Kidney epithelial cell (primary cell): ENCODE measurements at regions not wholly inside any gene's neighbourhood (a gene's known extent, or its start where the extent isn't known, plus 50 kb on each side); places are given as distances from the start of the nearest gene placed in this dataset.

Experiments
- DNase-seq: peaks from one replicate; pipeline ENCODE4 v3.0.0-alpha.2; 2010; ENCODE audit warnings: low read depth
- H3K27me3 ChIP-seq: 2 replicates; pipeline ENCODE4 v1.6.0; 2011; ENCODE audit warnings: low read length; ENCODE audit not compliant: control insufficient read depth, insufficient read depth
- H3K36me3 ChIP-seq: 2 replicates; pipeline ENCODE4 v1.5.1; 2011; ENCODE audit warnings: low read length; ENCODE audit not compliant: control insufficient read depth, insufficient read depth
- H3K4me3 ChIP-seq: 2 replicates; pipeline ENCODE4 v1.5.1; 2011; ENCODE audit warnings: low read depth, mild to moderate bottlenecking, control low read depth, low read length
- TF ChIP-seq, protein P1 (sequence below): IDR thresholded peaks from 2 replicates; pipeline ENCODE4 v1.5.1; 2011; ENCODE audit warnings: mild to moderate bottlenecking, moderate library complexity, low read length, control low read depth, inconsistent platforms; ENCODE audit not compliant: insufficient read depth, poor library complexity, severe bottlenecking

DNA sequence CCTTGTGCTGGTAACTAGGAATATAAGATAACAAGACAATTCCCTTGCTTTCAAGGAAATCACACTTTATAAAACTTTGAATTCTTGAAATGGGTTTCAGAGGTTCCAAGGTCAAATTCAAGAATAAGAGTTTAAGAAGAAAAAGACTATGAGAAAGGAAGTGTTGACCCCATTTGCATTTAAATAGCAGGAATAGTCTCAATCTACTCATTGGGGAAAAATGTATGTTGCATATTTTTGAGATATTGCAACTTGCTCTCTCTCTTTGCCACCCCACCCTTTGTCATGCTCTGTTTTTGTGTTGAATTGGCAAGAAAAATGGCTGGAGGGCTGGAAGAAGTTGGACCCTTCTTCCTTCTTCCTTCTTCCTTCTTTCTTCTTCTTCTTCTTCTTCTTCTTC lies 699.2 kb downstream of the TUSC7 start:
- Histone ChIP-seq H3K36me3 (no peaks in the 10 kb centered on the region), H3K27me3 (no peaks in the 10 kb centered on the region), H3K4me3 (no peak overlapping the region)
- TF ChIP-seq, protein P1, sequence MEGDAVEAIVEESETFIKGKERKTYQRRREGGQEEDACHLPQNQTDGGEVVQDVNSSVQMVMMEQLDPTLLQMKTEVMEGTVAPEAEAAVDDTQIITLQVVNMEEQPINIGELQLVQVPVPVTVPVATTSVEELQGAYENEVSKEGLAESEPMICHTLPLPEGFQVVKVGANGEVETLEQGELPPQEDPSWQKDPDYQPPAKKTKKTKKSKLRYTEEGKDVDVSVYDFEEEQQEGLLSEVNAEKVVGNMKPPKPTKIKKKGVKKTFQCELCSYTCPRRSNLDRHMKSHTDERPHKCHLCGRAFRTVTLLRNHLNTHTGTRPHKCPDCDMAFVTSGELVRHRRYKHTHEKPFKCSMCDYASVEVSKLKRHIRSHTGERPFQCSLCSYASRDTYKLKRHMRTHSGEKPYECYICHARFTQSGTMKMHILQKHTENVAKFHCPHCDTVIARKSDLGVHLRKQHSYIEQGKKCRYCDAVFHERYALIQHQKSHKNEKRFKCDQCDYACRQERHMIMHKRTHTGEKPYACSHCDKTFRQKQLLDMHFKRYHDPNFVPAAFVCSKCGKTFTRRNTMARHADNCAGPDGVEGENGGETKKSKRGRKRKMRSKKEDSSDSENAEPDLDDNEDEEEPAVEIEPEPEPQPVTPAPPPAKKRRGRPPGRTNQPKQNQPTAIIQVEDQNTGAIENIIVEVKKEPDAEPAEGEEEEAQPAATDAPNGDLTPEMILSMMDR = no peak
- no peak for DNase-seq

DNA sequence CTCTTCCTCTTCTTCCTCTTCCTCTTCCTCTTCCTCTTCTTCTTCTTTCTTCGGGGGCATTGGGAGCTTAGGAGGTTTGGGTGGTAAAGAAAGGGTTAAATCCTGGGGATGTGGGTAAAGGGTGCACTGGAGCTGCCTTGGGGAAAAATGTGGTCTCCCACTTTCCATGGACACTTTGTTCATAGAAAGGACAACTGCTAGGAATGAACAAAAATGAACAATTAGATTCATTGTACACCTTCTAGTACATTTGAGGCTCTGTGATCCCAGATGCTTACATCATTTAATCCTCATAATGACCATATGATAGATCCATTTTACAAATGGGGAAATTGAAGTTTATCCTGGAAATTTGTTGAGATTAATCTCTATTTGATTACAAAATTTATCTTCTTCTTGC lies 699.7 kb downstream of the TUSC7 start:
- TF ChIP-seq, protein P1 = no peak
- DNase-seq = no peak
- Histone ChIP-seq H3K4me3 (no peak overlapping the region), H3K36me3 (no peaks in the 10 kb centered on the region), H3K27me3 (no peaks in the 10 kb centered on the region)

DNA sequence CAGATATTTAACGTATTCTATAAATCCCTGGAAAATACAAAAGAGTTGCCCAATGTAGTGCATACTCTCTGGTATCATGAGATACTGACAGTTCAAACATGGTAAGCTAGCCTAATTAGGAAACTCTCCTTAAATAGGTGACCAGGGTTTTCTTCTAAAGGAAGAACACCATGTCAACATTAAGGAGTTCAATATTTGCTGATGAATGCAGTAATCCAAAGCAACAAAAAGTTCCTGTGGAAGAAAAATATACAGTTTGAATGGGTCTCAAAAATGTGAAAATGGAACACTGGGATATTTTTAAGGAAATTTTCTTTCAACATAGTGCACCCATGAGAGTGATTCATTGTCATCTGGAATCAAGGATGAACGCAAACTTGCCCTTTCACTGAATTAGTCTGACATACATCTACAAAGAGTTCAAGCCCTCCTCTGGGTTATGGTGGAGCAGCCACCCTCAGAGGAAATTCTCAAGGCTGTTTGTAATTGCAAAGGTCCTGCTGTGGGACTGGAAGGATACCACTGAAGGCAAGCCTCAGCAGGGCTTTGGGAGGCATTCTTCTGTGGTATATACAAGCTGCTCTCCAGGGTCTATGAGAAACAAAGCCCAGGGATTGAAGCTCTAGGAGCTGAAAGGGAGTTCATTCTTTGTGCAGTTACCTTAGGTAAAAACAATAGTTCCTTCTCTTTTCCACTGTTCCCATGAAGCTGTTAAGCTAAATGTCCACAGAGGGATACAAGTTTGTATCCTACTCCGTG lies 700.3 kb downstream of the TUSC7 start:
- H3K4me3 ChIP-seq = no peak overlapping the region
- H3K36me3 ChIP-seq = no peaks in the 10 kb centered on the region
- no peaks in the 10 kb centered on the region for H3K27me3 ChIP-seq
- no peak for DNase-seq
- TF ChIP-seq, protein P1 = no peak

DNA sequence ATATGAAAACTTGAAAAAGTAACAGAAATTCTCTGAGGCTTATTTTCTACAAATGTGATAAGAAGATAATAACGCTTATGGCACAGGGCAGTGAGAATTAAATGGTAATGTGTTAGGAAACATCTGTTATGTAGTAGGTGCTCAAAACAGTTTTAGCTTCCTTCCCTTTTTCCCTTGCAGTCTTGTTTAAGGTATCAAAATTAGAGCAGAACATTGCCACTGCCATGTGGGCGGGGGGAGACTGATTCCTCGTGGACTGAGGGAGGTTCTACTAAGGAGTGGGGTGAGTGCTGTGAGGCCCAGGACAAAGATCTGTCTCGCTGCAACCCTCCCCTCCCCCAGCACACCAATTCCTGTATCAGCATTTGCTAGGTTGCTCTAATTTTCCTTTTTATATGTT lies 702.4 kb downstream of the TUSC7 start:
- DNase-seq = no peak
- Histone ChIP-seq H3K4me3 (no peak overlapping the region), H3K36me3 (no peaks in the 10 kb centered on the region), H3K27me3 (no peaks in the 10 kb centered on the region)
- TF ChIP-seq, protein P1 = no peak

DNA sequence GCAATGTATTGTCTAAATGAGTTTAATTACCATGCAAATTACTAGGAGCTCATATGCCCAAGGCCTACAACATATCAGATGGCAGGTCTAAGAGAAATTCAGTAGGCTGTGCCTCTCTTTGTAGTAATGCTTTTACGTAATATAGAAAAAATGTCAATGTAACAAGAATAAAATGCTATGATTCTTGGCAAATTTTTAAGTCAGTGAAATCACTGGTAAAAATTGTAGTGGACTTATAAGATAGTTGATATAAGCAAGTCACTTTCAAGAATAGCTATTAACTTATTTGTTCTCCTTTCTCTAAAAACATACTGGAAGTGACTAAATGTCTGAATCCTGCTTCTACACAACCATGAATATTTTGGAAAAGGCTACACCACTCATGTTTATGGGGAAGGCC lies 707.8 kb downstream of the TUSC7 start:
- H3K36me3 ChIP-seq = no peaks in the 10 kb centered on the region
- no peak overlapping the region for H3K4me3 ChIP-seq
- TF ChIP-seq, protein P1 = no peak
- no peaks in the 10 kb centered on the region for H3K27me3 ChIP-seq
- no peak for DNase-seq

DNA sequence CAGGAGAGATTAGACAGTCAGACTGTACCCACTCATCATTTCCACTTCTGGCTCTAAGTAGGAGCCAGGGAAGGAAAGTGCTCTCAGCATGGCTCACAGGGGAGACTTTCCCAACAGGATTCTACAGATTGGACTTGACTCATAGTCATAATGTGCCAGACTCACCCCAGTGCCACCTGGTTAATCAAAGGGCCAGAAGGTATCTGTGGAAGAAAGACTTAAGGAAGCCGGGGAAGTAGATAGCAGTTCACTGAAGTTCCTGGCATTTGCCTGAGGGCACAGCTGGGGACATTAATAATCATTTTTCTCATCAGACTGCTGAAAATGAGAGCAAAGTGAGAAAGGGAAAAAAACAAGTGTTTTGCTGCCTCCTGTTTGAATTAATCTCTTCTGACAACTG lies 717.5 kb downstream of the TUSC7 start:
- Histone ChIP-seq H3K36me3 (no peaks in the 10 kb centered on the region), H3K4me3 (no peak overlapping the region), H3K27me3 (no peaks in the 10 kb centered on the region)
- DNase-seq = no peak
- TF ChIP-seq, protein P1 = no peak
